Keratinocyte (primary cell): ENCODE measurements at regions not wholly inside any gene's neighbourhood (a gene's known extent, or its start where the extent isn't known, plus 50 kb on each side); places are given as distances from the start of the nearest gene placed in this dataset.

Experiments used
- DNase-seq: peaks from one replicate; pipeline ENCODE4 v3.0.0-alpha.2; 2011; ENCODE audit warnings: low read depth, missing footprints, low spot score
- FAIRE-seq: peaks from 2 replicates; lab custom pipeline; 2011; peaks lifted over from hg19 to GRCh38; lab: Jason Lieb, UNC
- H2AFZ ChIP-seq: 2 replicates; pipeline ENCODE4 v1.6.0; 2012; ENCODE audit warnings: low read length, control low read depth, inconsistent platforms; ENCODE audit not compliant: control insufficient read depth
- H3K27ac ChIP-seq: 2 replicates; pipeline ENCODE4 v1.5.1; 2011; ENCODE audit warnings: low read length; ENCODE audit not compliant: control insufficient read depth, insufficient read depth
- H3K27me3 ChIP-seq: 3 replicates; pipeline ENCODE4 v1.6.0; 2011; ENCODE audit warnings: low read length; ENCODE audit not compliant: control insufficient read depth, insufficient read depth; ENCODE audit errors: extremely low read depth
- H3K36me3 ChIP-seq, 2 experiments: 2 replicates in 1 of 2; 3 replicates in 1 of 2; pipeline ENCODE4 v1.5.1; 2011; ENCODE audit warnings: low read length in 2 of 2, mild to moderate bottlenecking in 1 of 2; ENCODE audit not compliant: control insufficient read depth in 2 of 2, insufficient read depth in 2 of 2; ENCODE audit errors: extremely low read depth in 1 of 2
- H3K4me1 ChIP-seq: 3 replicates; pipeline ENCODE4 v1.5.1; 2011; ENCODE audit warnings: low read length; ENCODE audit not compliant: control insufficient read depth, insufficient read depth; ENCODE audit errors: extremely low read depth
- H3K4me2 ChIP-seq: 3 replicates; pipeline ENCODE4 v1.6.0; 2011; ENCODE audit warnings: low read depth, low read length; ENCODE audit not compliant: control insufficient read depth, insufficient read depth; ENCODE audit errors: extremely low read depth
- H3K4me3 ChIP-seq, 3 experiments: fragments of 200-600 bp in 1 of 3; sonication (generic) in 1 of 3; 2 replicates in 2 of 3; 3 replicates in 1 of 3; pipeline ENCODE4 v1.5.1; 2011 to 2016; ENCODE audit warnings: low read length in 3 of 3, mild to moderate bottlenecking in 3 of 3, control low read depth in 2 of 3, inconsistent platforms in 1 of 3, low read depth in 1 of 3, mixed read lengths in 1 of 3, mixed run types in 1 of 3, moderate library complexity in 1 of 3; ENCODE audit not compliant: control insufficient read depth in 2 of 3, insufficient read depth in 2 of 3; ENCODE audit errors: extremely low read depth in 1 of 3
- H3K79me2 ChIP-seq: 2 replicates; pipeline ENCODE4 v1.6.0; 2012; ENCODE audit warnings: low read length; ENCODE audit not compliant: control insufficient read depth, insufficient read depth
- H3K9ac ChIP-seq: 3 replicates; pipeline ENCODE4 v1.6.0; 2011; ENCODE audit warnings: low read length; ENCODE audit not compliant: control insufficient read depth, insufficient read depth; ENCODE audit errors: extremely low read depth
- H3K9me1 ChIP-seq: 3 replicates; pipeline ENCODE4 v1.6.0; 2011; ENCODE audit warnings: low read length; ENCODE audit not compliant: control insufficient read depth, insufficient read depth; ENCODE audit errors: extremely low read depth
- H3K9me3 ChIP-seq: 2 replicates; pipeline ENCODE4 v1.5.1; 2012; ENCODE audit warnings: low read depth, low read length; ENCODE audit not compliant: control insufficient read depth
- H4K20me1 ChIP-seq: 3 replicates; pipeline ENCODE4 v1.6.0; 2011; ENCODE audit warnings: low read length; ENCODE audit not compliant: control insufficient read depth, insufficient read depth; ENCODE audit errors: extremely low read depth
- CTCF ChIP-seq, 3 experiments: IDR thresholded peaks in 1 of 3; conservative IDR thresholded peaks in 1 of 3; optimal IDR thresholded peaks in 1 of 3; 2 replicates in 2 of 3; 3 replicates in 1 of 3; pipeline versions ENCODE3 to v1.5.1; 2011; ENCODE audit warnings: low read length in 3 of 3, mild to moderate bottlenecking in 3 of 3, moderate library complexity in 2 of 3, control low read depth in 1 of 3, inconsistent platforms in 1 of 3; ENCODE audit not compliant: insufficient read depth in 2 of 3; ENCODE audit errors: extremely low read depth in 1 of 3
- EZH2 ChIP-seq: IDR thresholded peaks from one replicate; pipeline ENCODE4 v1.6.1; 2012; ENCODE audit warnings: inconsistent platforms, mild to moderate bottlenecking, low read length, moderate library complexity
- dilution Hi-C: fragments of 300-500 bp; cut with MboI; formaldehyde crosslinking; loops from one replicate; pipeline ENCODE4 v1.7.0; 2020; ENCODE audit warnings: low sequenced_read_pairs; ENCODE audit not compliant: extremely low pct_ligation_motif_present

- TF ChIP-seq EZH2 (no peak), CTCF (optimal IDR thresholded peaks at IDR 0.05 in 1 of 3, IDR thresholded peaks at IDR 0.05 in 1 of 3, conservative IDR thresholded peaks at IDR 0.05 in 1 of 3; ENCODE audit: extremely low read depth in 1 of 3, insufficient read depth in 2 of 3, low read length in 3 of 3) (no peak)
- Histone ChIP-seq H4K20me1 (no peaks in the 10 kb centered on the region), H3K4me3 (no peak overlapping the region), H3K79me2 (no peaks in the 10 kb centered on the region), H3K9ac (no peak overlapping the region), H3K4me1 (no peaks in the 10 kb centered on the region), H3K27me3 (no peaks in the 10 kb centered on the region), H3K9me1 (no peaks in the 10 kb centered on the region), H3K27ac (no peak overlapping the region), H3K9me3 (no peaks in the 10 kb centered on the region), H3K36me3 (no peaks in the 10 kb centered on the region), H3K4me2 (no peak overlapping the region), H2AFZ (no peak overlapping the region)
- no peak for FAIRE-seq
- dilution Hi-C loops: no loop called here
- no peak for DNase-seq
These were observed 166.5 kb downstream of the RPIA start for GRCh38 chr2:88857951-88858411.

GRCh38 chr2:88859461-88859860 is 168.0 kb downstream of the RPIA start:
- Histone ChIP-seq H3K4me2 (no peak overlapping the region), H3K27ac (no peak overlapping the region), H3K9me1 (no peaks in the 10 kb centered on the region), H3K27me3 (no peaks in the 10 kb centered on the region), H3K4me3 (no peak overlapping the region), H3K9ac (no peak overlapping the region), H2AFZ (no peak overlapping the region), H3K4me1 (no peaks in the 10 kb centered on the region), H3K79me2 (no peaks in the 10 kb centered on the region), H3K9me3 (no peaks in the 10 kb centered on the region), H3K36me3 (no peaks in the 10 kb centered on the region), H4K20me1 (no peaks in the 10 kb centered on the region)
- dilution Hi-C loops: no loop called here
- DNase-seq: no peak
- TF ChIP-seq CTCF (optimal IDR thresholded peaks at IDR 0.05 in 1 of 3, IDR thresholded peaks at IDR 0.05 in 1 of 3, conservative IDR thresholded peaks at IDR 0.05 in 1 of 3; ENCODE audit: extremely low read depth in 1 of 3, insufficient read depth in 2 of 3, low read length in 3 of 3) (no peak), EZH2 (no peak)
- no peak for FAIRE-seq
